Neuronal stem cell (in vitro differentiated cells): ENCODE measurements at regions not wholly inside any gene's neighbourhood (a gene's known extent, or its start where the extent isn't known, plus 50 kb on each side); places are given as distances from the start of the nearest gene placed in this dataset.

ENCODE experiments used
- DNase-seq: peaks from one replicate; pipeline ENCODE4 v3.0.0-alpha.2; 2013; ENCODE audit warnings: low spot score
- H2AFZ ChIP-seq: one replicate; pipeline ENCODE4 v1.6.1; 2013; ENCODE audit warnings: mild to moderate bottlenecking, low read length, inconsistent platforms
- H2AK5ac ChIP-seq: 2 replicates; pipeline ENCODE4 v1.6.1; 2013; ENCODE audit warnings: low read depth, mild to moderate bottlenecking, inconsistent platforms, low read length, moderate library complexity, mixed read lengths
- H2BK120ac ChIP-seq: 2 replicates; pipeline ENCODE4 v1.6.1; 2013; ENCODE audit warnings: low read depth, mild to moderate bottlenecking, inconsistent platforms, low read length, moderate library complexity, mixed read lengths
- H2BK12ac ChIP-seq: one replicate; pipeline ENCODE4 v1.6.1; 2013; ENCODE audit warnings: low read length, inconsistent platforms
- H2BK15ac ChIP-seq: 2 replicates; pipeline ENCODE4 v1.6.1; 2013; ENCODE audit warnings: mild to moderate bottlenecking, low read length, inconsistent platforms, mixed read lengths
- H2BK5ac ChIP-seq: one replicate; pipeline ENCODE4 v1.6.1; 2013; ENCODE audit warnings: inconsistent platforms, mild to moderate bottlenecking, low read length, moderate library complexity
- H3K14ac ChIP-seq: one replicate; pipeline ENCODE4 v1.6.1; 2013; ENCODE audit warnings: low read length, inconsistent platforms
- H3K18ac ChIP-seq: 2 replicates; pipeline ENCODE4 v1.6.1; 2013; ENCODE audit warnings: low read length, inconsistent platforms
- H3K23ac ChIP-seq: 2 replicates; pipeline ENCODE4 v1.6.1; 2013; ENCODE audit warnings: low read depth, mild to moderate bottlenecking, mixed read lengths, low read length, inconsistent platforms; ENCODE audit not compliant: poor library complexity
- H3K27ac ChIP-seq: replicated peaks from 3 replicates; pipeline ENCODE4 v1.5.1; 2013; ENCODE audit warnings: low read length, inconsistent platforms
- H3K27me3 ChIP-seq, 3 experiments: 2 replicates each; pipeline ENCODE4 v1.6.1; 2013; ENCODE audit warnings: low read length in 3 of 3, mild to moderate bottlenecking in 2 of 3, inconsistent platforms in 1 of 3, low read depth in 1 of 3, mixed read lengths in 1 of 3, moderate library complexity in 1 of 3; ENCODE audit not compliant: control insufficient read depth in 3 of 3, insufficient read depth in 3 of 3
- H3K36me3 ChIP-seq, 2 donors: replicated peaks in 1 of 2; 2 replicates each; pipeline ENCODE4 v1.6.1; 2013; ENCODE audit warnings: low read length in 2 of 2; ENCODE audit not compliant: control insufficient read depth in 2 of 2, insufficient read depth in 2 of 2
- H3K4ac ChIP-seq: 2 replicates; pipeline ENCODE4 v1.6.1; 2013; ENCODE audit warnings: inconsistent platforms, mild to moderate bottlenecking, low read length, moderate library complexity
- H3K4me1 ChIP-seq, 2 donors: 1 replicate in 1 of 2; 2 replicates in 1 of 2; pipeline ENCODE4 v1.6.1; 2013; ENCODE audit warnings: low read length in 2 of 2, low read depth in 1 of 2; ENCODE audit not compliant: control insufficient read depth in 2 of 2, insufficient read depth in 1 of 2
- H3K4me2 ChIP-seq: one replicate; pipeline ENCODE4 v1.6.1; 2013; ENCODE audit warnings: mild to moderate bottlenecking, low read length, inconsistent platforms; ENCODE audit not compliant: insufficient read depth, poor library complexity, severe bottlenecking
- H3K4me3 ChIP-seq, 2 donors: 2 replicates each; pipeline ENCODE4 v1.5.1; 2013; ENCODE audit warnings: low read length in 2 of 2, mild to moderate bottlenecking in 2 of 2, inconsistent platforms in 1 of 2, moderate library complexity in 1 of 2
- H3K79me1 ChIP-seq: one replicate; pipeline ENCODE4 v1.6.1; 2013; ENCODE audit warnings: low read depth, mild to moderate bottlenecking, inconsistent platforms, low read length, moderate library complexity
- H3K9ac ChIP-seq: one replicate; pipeline ENCODE4 v1.6.1; 2013; ENCODE audit warnings: mild to moderate bottlenecking, low read depth, low read length, inconsistent platforms; ENCODE audit not compliant: poor library complexity
- H3K9me3 ChIP-seq, 2 donors: replicated peaks in 1 of 2; 2 replicates each; pipeline versions ENCODE3 to v1.6.1; 2013; ENCODE audit warnings: low read length in 2 of 2, mild to moderate bottlenecking in 2 of 2, inconsistent platforms in 1 of 2, low read depth in 1 of 2, mixed read lengths in 1 of 2, moderate library complexity in 1 of 2; ENCODE audit not compliant: control insufficient read depth in 2 of 2, insufficient read depth in 1 of 2
- H4K8ac ChIP-seq: one replicate; pipeline ENCODE4 v1.6.1; 2013; ENCODE audit warnings: low read depth, mild to moderate bottlenecking, inconsistent platforms, low read length, moderate library complexity
- H4K91ac ChIP-seq: one replicate; pipeline ENCODE4 v1.6.1; 2013; ENCODE audit warnings: low read length, low read depth, mild to moderate bottlenecking, inconsistent platforms; ENCODE audit not compliant: poor library complexity
- WGBS, 2 donors: extraction: QIAGEN DNeasy Blood & Tissue Kit; methylation state at CpG; one replicate each; pipeline ENCODE4 v1.1.7; 2013; ENCODE audit warnings: missing lambda C conversion rate in 2 of 2, mixed read lengths in 1 of 2; ENCODE audit not compliant: insufficient read length in 2 of 2, insufficient replicate concordance in 1 of 2; ENCODE audit errors: extremely low coverage in 2 of 2; 5-methylcytosine and 5-hydroxymethylcytosine counted together

GRCh38 chr10:60570896-60571295 is 181.2 kb upstream of the ANK3 start:
- H3K4me2 ChIP-seq, result no peak overlapping the region
- no peak overlapping the region for H2BK12ac ChIP-seq
- H3K4me1 ChIP-seq, result peaks cover 7% of the 10 kb centered on the region in 2 donors
- peaks cover 1 to 19% of the 10 kb centered on the region in 2 donors for H3K9me3 ChIP-seq
- no peak overlapping the region for H3K18ac ChIP-seq
- DNase-seq, result no peak
- H4K91ac ChIP-seq, result no peak overlapping the region
- H3K4ac ChIP-seq, result no peak overlapping the region
- WGBS, 2 donors, result no CpG with 5 or more reads among the region's 4 CpGs
- H3K79me1 ChIP-seq, result no peaks in the 10 kb centered on the region
- H2BK5ac ChIP-seq, result no peak overlapping the region
- no peaks in the 10 kb centered on the region for H3K36me3 ChIP-seq
- H2BK120ac ChIP-seq, result no peak overlapping the region
- H2BK15ac ChIP-seq, result no peak overlapping the region
- no peaks in the 10 kb centered on the region for H3K27me3 ChIP-seq
- H3K9ac ChIP-seq, result no peak overlapping the region
- no peak overlapping the region for H3K14ac ChIP-seq
- no peak overlapping the region for H2AK5ac ChIP-seq
- no peak overlapping the region for H2AFZ ChIP-seq
- H3K4me3 ChIP-seq, result no peak overlapping the region
- H3K23ac ChIP-seq, result no peak overlapping the region
- no peak overlapping the region for H3K27ac ChIP-seq
- H4K8ac ChIP-seq, result no peak overlapping the region

- no peak overlapping the region for H3K14ac ChIP-seq
These were observed 180.7 kb upstream of the ANK3 start for GRCh38 chr10:60570272-60570865.

GRCh38 chr10:60569681-60570080 is 180.0 kb upstream of the ANK3 start:
- no peak overlapping the region for H2BK15ac ChIP-seq
- no peak overlapping the region for H2BK5ac ChIP-seq
- DNase-seq, result no peak
- no peak overlapping the region for H3K9ac ChIP-seq
- no peak overlapping the region for H3K4ac ChIP-seq
- no peak overlapping the region for H3K18ac ChIP-seq
- peaks cover 7% of the 10 kb centered on the region in 2 donors for H3K4me1 ChIP-seq
- no peak overlapping the region for H3K14ac ChIP-seq
- no peak overlapping the region for H3K23ac ChIP-seq
- no peak overlapping the region for H2AK5ac ChIP-seq
- no peak overlapping the region for H2AFZ ChIP-seq
- H3K9me3 ChIP-seq, result peaks cover 1 to 25% of the 10 kb centered on the region in 2 donors
- no peak overlapping the region for H3K27ac ChIP-seq
- no peak overlapping the region for H3K4me2 ChIP-seq
- H3K36me3 ChIP-seq, result no peaks in the 10 kb centered on the region
- no peaks in the 10 kb centered on the region for H3K27me3 ChIP-seq
- no peaks in the 10 kb centered on the region for H3K79me1 ChIP-seq
- no peak overlapping the region for H2BK12ac ChIP-seq
- no peak overlapping the region for H4K8ac ChIP-seq
- no peak overlapping the region for H3K4me3 ChIP-seq
- no peak overlapping the region for H2BK120ac ChIP-seq
- no peak overlapping the region for H4K91ac ChIP-seq

More at GRCh38 chr10:60570272-60570865, 180.7 kb upstream of the ANK3 start:
- H2BK12ac ChIP-seq, result no peak overlapping the region
- no peak overlapping the region for H2AK5ac ChIP-seq
- no peak overlapping the region for H4K8ac ChIP-seq
- DNase-seq, result no peak
- no peak overlapping the region for H3K4me3 ChIP-seq
- no peak overlapping the region for H2AFZ ChIP-seq
- no peaks in the 10 kb centered on the region for H3K79me1 ChIP-seq
- H2BK5ac ChIP-seq, result no peak overlapping the region
- H3K27me3 ChIP-seq, result no peaks in the 10 kb centered on the region
- no peak overlapping the region for H4K91ac ChIP-seq
- H3K9me3 ChIP-seq, result peaks cover 1 to 19% of the 10 kb centered on the region in 2 donors
- no peak overlapping the region for H3K27ac ChIP-seq
- peaks cover 7% of the 10 kb centered on the region in 2 donors for H3K4me1 ChIP-seq
- H3K4ac ChIP-seq, result no peak overlapping the region
- no peak overlapping the region for H3K4me2 ChIP-seq
- no peak overlapping the region for H3K18ac ChIP-seq
- H3K9ac ChIP-seq, result no peak overlapping the region
- H2BK15ac ChIP-seq, result no peak overlapping the region
- H3K36me3 ChIP-seq, result no peaks in the 10 kb centered on the region
- no CpG with 5 or more reads among the region's 1 CpG for WGBS, 2 donors
- no peak overlapping the region for H3K23ac ChIP-seq
- no peak overlapping the region for H2BK120ac ChIP-seq

- Histone ChIP-seq H3K27me3 (peaks cover 0 to 2% (median 0%) of the 10 kb centered on the region in 3 experiments), H2AFZ (no peak overlapping the region), H3K4me2 (no peak overlapping the region), H2AK5ac (no peak overlapping the region), H3K27ac (no peak overlapping the region), H2BK12ac (no peak overlapping the region), H2BK120ac (no peak overlapping the region), H3K4ac (no peak overlapping the region), H3K4me3 (no peak overlapping the region), H3K14ac (no peak overlapping the region), H3K4me1 (peaks cover 0 to 2% of the 10 kb centered on the region in 2 donors), H4K91ac (no peak overlapping the region), H3K9me3 (peaks cover 1 to 32% of the 10 kb centered on the region in 2 donors), H4K8ac (no peak overlapping the region), H3K23ac (no peak overlapping the region), H3K18ac (no peak overlapping the region), H2BK5ac (no peak overlapping the region), H3K9ac (no peak overlapping the region), H3K79me1 (no peaks in the 10 kb centered on the region), H3K36me3 (no peaks in the 10 kb centered on the region), H2BK15ac (no peak overlapping the region)
- no peak for DNase-seq
These were observed 176.4 kb upstream of the ANK3 start for GRCh38 chr10:60566096-60566495.
